Spinal cord (tissue), 9 donors: ENCODE measurements at regions not wholly inside any gene's neighbourhood (a gene's known extent, or its start where the extent isn't known, plus 50 kb on each side); places are given as distances from the start of the nearest gene placed in this dataset.

ENCODE experiments used
- DNase-seq, 6 donors: peaks; one replicate each; pipeline versions ENCODE4 v3.0.0 to v3.0.0-alpha.2; 2013 to 2015; ENCODE audit warnings: low spot score in 6 of 6, low read depth in 4 of 6
- H3K27ac ChIP-seq: one replicate; pipeline ENCODE4 v1.5.1; 2013; ENCODE audit warnings: low read depth, low read length, control low read depth
- H3K27me3 ChIP-seq: one replicate; pipeline ENCODE4 v1.6.1; 2013; ENCODE audit warnings: low read length; ENCODE audit not compliant: control insufficient read depth, insufficient read depth
- H3K36me3 ChIP-seq: one replicate; pipeline ENCODE4 v1.6.1; 2013; ENCODE audit warnings: low read length; ENCODE audit not compliant: control insufficient read depth, insufficient read depth
- H3K4me1 ChIP-seq: one replicate; pipeline ENCODE4 v1.6.1; 2013; ENCODE audit warnings: low read length; ENCODE audit not compliant: control insufficient read depth, insufficient read depth
- H3K4me3 ChIP-seq: one replicate; pipeline ENCODE4 v1.5.1; 2013; ENCODE audit warnings: low read depth, low read length, control low read depth
- H3K9me3 ChIP-seq: one replicate; pipeline ENCODE4 v1.6.1; 2013; ENCODE audit warnings: low read length; ENCODE audit not compliant: control insufficient read depth, insufficient read depth
- WGBS: methylation state at CpG from one replicate; pipeline ENCODE4 v1.1.5; 2013; ENCODE audit warnings: missing lambda C conversion rate; ENCODE audit not compliant: insufficient coverage; 5-methylcytosine and 5-hydroxymethylcytosine counted together
- donor health status: healthy.

DNA sequence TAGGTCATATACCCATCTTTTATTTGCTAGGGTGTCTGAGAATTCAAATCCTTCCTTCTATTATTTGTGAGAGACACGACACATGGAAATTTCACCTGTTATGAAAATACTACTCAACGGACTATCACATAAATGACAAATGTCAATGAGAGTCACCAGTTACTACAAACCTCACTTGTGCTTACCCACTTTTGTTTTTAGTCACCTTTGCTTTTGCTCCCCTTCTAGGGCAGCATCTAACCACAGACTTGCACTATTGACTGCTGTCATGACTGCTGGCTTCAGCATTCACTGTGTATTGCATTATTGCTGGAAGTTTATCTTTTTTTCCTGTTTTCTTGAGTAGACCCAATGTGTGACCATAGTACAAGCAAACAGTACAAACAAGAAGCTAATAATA, 1048.0 kb downstream of the PLA2G4A start:
- Histone ChIP-seq H3K27ac (no peak overlapping the region), H3K4me3 (no peak overlapping the region), H3K36me3 (no peaks in the 10 kb centered on the region), H3K4me1 (no peaks in the 10 kb centered on the region), H3K9me3 (no peaks in the 10 kb centered on the region), H3K27me3 (no peaks in the 10 kb centered on the region)
- WGBS = 100% methylated on average over 1 of the region's 2 CpGs
- no peak for DNase-seq

DNA sequence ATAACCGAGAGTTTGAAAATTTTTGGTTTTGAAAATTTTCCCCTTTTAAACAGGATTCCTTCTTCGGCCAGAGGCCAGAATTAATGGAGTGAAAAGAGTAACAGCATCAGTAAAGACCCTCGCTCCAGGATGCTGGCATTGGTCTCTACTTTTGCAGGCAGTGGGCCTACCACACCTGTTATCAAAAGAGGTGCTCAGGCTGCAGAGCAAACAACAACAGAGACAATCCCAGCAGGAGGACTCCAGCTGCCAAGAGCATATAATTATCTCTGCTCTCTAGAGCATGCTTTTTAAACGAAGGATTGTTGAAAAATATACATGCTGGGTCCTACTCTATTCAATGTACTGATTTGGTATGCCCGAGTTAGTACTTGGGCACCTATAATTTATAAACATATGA, 1048.5 kb downstream of the PLA2G4A start:
- no peaks in the 10 kb centered on the region for H3K36me3 ChIP-seq
- WGBS = 17% methylated on average over 1 of the region's 5 CpGs
- DNase-seq = peak in 2 of 6 donors; percentile 8 to 11

GRCh38 chr1:187878883-187879282, 1050.1 kb downstream of the PLA2G4A start:
- Histone ChIP-seq H3K36me3 (no peaks in the 10 kb centered on the region), H3K27ac (no peak overlapping the region), H3K4me3 (no peak overlapping the region), H3K9me3 (no peaks in the 10 kb centered on the region), H3K4me1 (no peaks in the 10 kb centered on the region), H3K27me3 (no peaks in the 10 kb centered on the region)
- peak in 1 of 6 donors; percentile 32 for DNase-seq
- WGBS = 78% methylated on average over 1 of the region's 8 CpGs

More for the DNA sequence above, 1048.5 kb downstream of the PLA2G4A start:
- Histone ChIP-seq H3K27me3 (no peaks in the 10 kb centered on the region), H3K4me3 (no peak overlapping the region), H3K27ac (no peak overlapping the region), H3K9me3 (no peaks in the 10 kb centered on the region), H3K4me1 (no peaks in the 10 kb centered on the region)

DNA sequence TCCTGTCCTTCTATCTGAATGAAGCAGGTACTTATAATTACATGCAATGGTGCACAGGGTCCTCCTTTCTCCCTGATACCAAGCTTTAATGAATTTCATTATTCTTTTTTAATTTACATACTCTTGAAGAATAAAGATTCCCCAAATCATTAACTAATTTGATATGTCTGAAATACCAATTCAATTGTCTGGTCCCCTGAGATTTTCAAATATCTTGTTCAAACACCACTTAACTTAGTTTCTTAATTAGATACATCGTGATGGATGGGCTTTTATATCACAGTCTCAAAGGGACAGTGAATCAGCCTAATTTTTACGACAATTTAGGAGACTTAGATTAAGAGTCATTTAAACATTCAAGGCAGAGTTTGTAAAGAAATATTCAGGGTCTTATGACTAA, 1054.6 kb downstream of the PLA2G4A start:
- H3K36me3 ChIP-seq = no peaks in the 10 kb centered on the region
- no peaks in the 10 kb centered on the region for H3K27me3 ChIP-seq
- peak in 1 of 6 donors; percentile 69 for DNase-seq
- H3K9me3 ChIP-seq = no peaks in the 10 kb centered on the region
- H3K4me3 ChIP-seq = no peak overlapping the region
- H3K4me1 ChIP-seq = no peaks in the 10 kb centered on the region
- H3K27ac ChIP-seq = no peak overlapping the region
- WGBS = no CpG with 5 or more reads among the region's 2 CpGs

DNA sequence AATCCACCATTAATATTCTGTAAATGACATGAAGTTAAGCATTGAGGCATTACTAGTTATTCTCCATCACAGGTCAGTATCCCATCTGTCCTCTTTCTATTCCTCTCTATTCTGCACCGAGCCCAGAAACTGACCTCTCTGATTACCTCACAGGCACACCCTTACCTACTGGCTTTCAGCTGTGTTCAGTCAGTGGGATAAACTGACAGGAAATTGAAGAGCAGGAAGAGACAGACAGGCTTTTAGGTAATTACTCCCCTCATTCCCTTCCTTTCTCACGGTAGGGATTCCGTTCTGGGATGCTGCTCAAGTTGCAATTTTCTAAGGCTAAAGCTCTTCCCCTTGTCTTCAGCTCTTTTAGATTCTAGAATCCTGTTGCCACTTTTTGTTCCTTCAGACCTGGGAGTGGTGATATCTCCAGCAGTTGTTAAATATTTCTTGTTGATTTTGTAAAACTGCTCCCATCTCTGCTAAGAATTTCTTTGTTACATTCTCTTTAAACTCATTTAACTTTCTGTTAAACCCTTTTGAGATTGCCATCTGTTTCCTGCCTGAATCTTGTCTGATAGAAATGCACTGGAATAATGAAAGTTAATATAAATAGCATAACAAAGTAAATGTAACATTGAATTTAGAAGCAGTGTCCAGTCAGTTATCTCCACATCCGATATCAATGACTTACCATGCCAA, 1063.4 kb downstream of the PLA2G4A start:
- Histone ChIP-seq H3K9me3 (no peaks in the 10 kb centered on the region), H3K36me3 (no peaks in the 10 kb centered on the region), H3K27ac (no peak overlapping the region), H3K27me3 (no peaks in the 10 kb centered on the region), H3K4me3 (no peak overlapping the region), H3K4me1 (no peaks in the 10 kb centered on the region)
- WGBS = 40% methylated on average over 1 of the region's 4 CpGs
- no peak for DNase-seq

DNA sequence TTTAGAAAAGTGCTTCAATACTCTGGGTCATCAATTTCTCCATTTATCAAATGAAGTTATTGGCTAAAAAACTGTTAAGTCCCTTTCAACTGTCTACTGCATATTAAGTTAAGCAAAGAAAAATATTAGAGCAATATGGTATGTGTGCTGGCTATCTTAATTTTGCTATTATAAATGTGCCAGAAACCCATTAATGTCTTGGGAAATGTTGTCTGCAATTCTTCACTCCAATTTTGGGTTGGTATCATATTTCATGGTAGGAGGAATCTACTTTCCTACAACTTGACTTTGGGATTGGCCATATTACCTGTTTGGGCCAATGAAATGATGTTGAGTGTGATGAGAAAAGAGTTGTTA, 1063.9 kb downstream of the PLA2G4A start:
- no peaks in the 10 kb centered on the region for H3K36me3 ChIP-seq
- no peak for DNase-seq
- H3K27me3 ChIP-seq = no peaks in the 10 kb centered on the region
- H3K27ac ChIP-seq = no peak overlapping the region
- no peak overlapping the region for H3K4me3 ChIP-seq
- H3K9me3 ChIP-seq = no peaks in the 10 kb centered on the region
- H3K4me1 ChIP-seq = no peaks in the 10 kb centered on the region

- DNase-seq = no peak
- WGBS = 88% methylated on average over 1 of the region's 2 CpGs
- Histone ChIP-seq H3K36me3 (no peaks in the 10 kb centered on the region), H3K4me1 (no peaks in the 10 kb centered on the region), H3K9me3 (no peaks in the 10 kb centered on the region), H3K4me3 (no peak overlapping the region), H3K27ac (no peak overlapping the region), H3K27me3 (no peaks in the 10 kb centered on the region)
These were observed 1064.7 kb downstream of the PLA2G4A start for GRCh38 chr1:187893471-187893870.

GRCh38 chr1:187894349-187894748, 1065.6 kb downstream of the PLA2G4A start:
- Histone ChIP-seq H3K27me3 (no peaks in the 10 kb centered on the region), H3K27ac (no peak overlapping the region), H3K9me3 (no peaks in the 10 kb centered on the region), H3K36me3 (no peaks in the 10 kb centered on the region), H3K4me1 (no peaks in the 10 kb centered on the region), H3K4me3 (no peak overlapping the region)
- WGBS = no CpG with 5 or more reads among the region's 3 CpGs
- no peak for DNase-seq

DNA sequence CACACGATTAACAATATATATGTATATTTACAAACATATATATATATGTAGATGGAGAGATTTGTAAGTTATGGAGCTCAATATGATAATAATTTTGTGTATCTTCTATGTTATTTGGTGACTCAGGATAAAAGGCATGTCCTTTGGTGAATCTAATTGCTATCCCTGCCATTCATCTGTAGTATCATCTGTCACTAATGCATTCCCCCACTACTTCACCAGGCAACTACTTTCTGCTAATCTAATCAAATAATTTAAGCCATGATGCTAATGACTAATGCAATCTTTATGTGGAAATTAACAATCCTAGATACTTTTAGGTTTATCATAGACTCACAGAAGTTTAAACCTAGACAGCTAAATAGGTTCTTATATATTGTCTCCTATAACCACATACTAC, 1074.5 kb downstream of the PLA2G4A start:
- Histone ChIP-seq H3K27ac (no peak overlapping the region), H3K9me3 (no peaks in the 10 kb centered on the region), H3K4me3 (no peak overlapping the region), H3K4me1 (no peaks in the 10 kb centered on the region), H3K36me3 (no peaks in the 10 kb centered on the region), H3K27me3 (no peaks in the 10 kb centered on the region)
- no peak for DNase-seq
- no CpG with 5 or more reads among the region's 1 CpG for WGBS

- 85% methylated on average over 2 of the region's 3 CpGs for WGBS
- Histone ChIP-seq H3K9me3 (no peaks in the 10 kb centered on the region), H3K36me3 (no peaks in the 10 kb centered on the region), H3K4me3 (no peak overlapping the region), H3K4me1 (no peaks in the 10 kb centered on the region), H3K27me3 (no peaks in the 10 kb centered on the region), H3K27ac (no peak overlapping the region)
- DNase-seq = no peak
These were observed 1080.6 kb downstream of the PLA2G4A start for GRCh38 chr1:187909382-187909781.
